Ascending aorta (tissue), 2 donors: ENCODE measurements at regions not wholly inside any gene's neighbourhood (a gene's known extent, or its start where the extent isn't known, plus 50 kb on each side); places are given as distances from the start of the nearest gene placed in this dataset.
A peak's percentile ranks its signal among the peaks of the same experiment; 100 is the strongest.

Source experiments
- DNase-seq, 2 donors: peaks; one replicate each; pipeline ENCODE4 v3.0.0-alpha.2; 2019; ENCODE audit warnings: low spot score in 2 of 2
- H3K27ac ChIP-seq, 2 donors: fragments of 200-600 bp; sonication (generic); one replicate each; pipeline ENCODE4 v1.5.1; 2016 to 2017; ENCODE audit warnings: mild to moderate bottlenecking in 1 of 2
- H3K27me3 ChIP-seq: fragments of 200-600 bp; sonication (generic); one replicate; pipeline ENCODE4 v1.5.1; 2017
- H3K36me3 ChIP-seq, 2 donors: fragments of 200-600 bp; sonication (generic); one replicate each; pipeline ENCODE4 v1.5.1; 2016
- H3K4me1 ChIP-seq, 2 donors: fragments of 200-600 bp; sonication (generic); one replicate each; pipeline ENCODE4 v1.5.1; 2016 to 2017; ENCODE audit warnings: mild to moderate bottlenecking in 1 of 2
- H3K4me3 ChIP-seq, 2 donors: fragments of 200-600 bp; sonication (generic); one replicate each; pipeline ENCODE4 v1.5.1; 2016 to 2017; ENCODE audit warnings: mild to moderate bottlenecking in 1 of 2
- H3K9me3 ChIP-seq, 2 donors: fragments of 200-600 bp; sonication (generic); one replicate each; pipeline ENCODE4 v1.5.1; 2016
- CTCF ChIP-seq, 3 experiments: fragments of 200-600 bp in 2 of 3; fragments of 450-650 bp in 1 of 3; sonication (generic) in 2 of 3; IDR thresholded peaks; one replicate each; pipeline ENCODE4 v1.5.1; 2016 to 2019; ENCODE audit warnings: antibody characterized with exemption in 3 of 3, mild to moderate bottlenecking in 1 of 3, moderate library complexity in 1 of 3
- intact Hi-C: fragments of 100-400 bp; cut with DNase I; formaldehyde crosslinking; loops from one replicate; pipeline ENCODE4 v1.15.1; 2023

- intact Hi-C loops = no loop called here
- Histone ChIP-seq H3K4me3 (no peak overlapping the region), H3K27me3 (no peaks in the 10 kb centered on the region), H3K9me3 (no peaks in the 10 kb centered on the region), H3K36me3 (no peaks in the 10 kb centered on the region), H3K27ac (no peak overlapping the region), H3K4me1 (no peaks in the 10 kb centered on the region)
- DNase-seq = peak in 1 of 2 donors; percentile 9
- no peak for TF ChIP-seq CTCF (IDR thresholded peaks at IDR 0.05)
Observed at GRCh38 chr18:78517973-78518372, 461.6 kb upstream of the SALL3 start.

GRCh38 chr18:78518805-78519204, 460.8 kb upstream of the SALL3 start:
- no peak overlapping the region for H3K4me3 ChIP-seq
- H3K4me1 ChIP-seq = no peaks in the 10 kb centered on the region
- H3K36me3 ChIP-seq = no peaks in the 10 kb centered on the region
- DNase-seq = peak in 1 of 2 donors; percentile 43
- H3K27ac ChIP-seq = no peak overlapping the region
- no peaks in the 10 kb centered on the region for H3K27me3 ChIP-seq
- no peak for TF ChIP-seq CTCF (IDR thresholded peaks at IDR 0.05)
- intact Hi-C loops = no loop called here
- H3K9me3 ChIP-seq = no peaks in the 10 kb centered on the region

- H3K9me3 ChIP-seq = no peaks in the 10 kb centered on the region
- no peaks in the 10 kb centered on the region for H3K4me1 ChIP-seq
- no peaks in the 10 kb centered on the region for H3K36me3 ChIP-seq
- no peak overlapping the region for H3K4me3 ChIP-seq
- H3K27me3 ChIP-seq = no peaks in the 10 kb centered on the region
- TF ChIP-seq CTCF (IDR thresholded peaks at IDR 0.05) = no peak
- intact Hi-C loops = no loop called here
- no peak overlapping the region for H3K27ac ChIP-seq
- peak in 1 of 2 donors; percentile 7 for DNase-seq
Observed at GRCh38 chr18:78519394-78520062, 460.1 kb upstream of the SALL3 start.

GRCh38 chr18:78521136-78521535, 458.5 kb upstream of the SALL3 start:
- no peak for TF ChIP-seq CTCF (IDR thresholded peaks at IDR 0.05)
- no peaks in the 10 kb centered on the region for H3K27me3 ChIP-seq
- H3K4me3 ChIP-seq = no peak overlapping the region
- intact Hi-C loops = no loop called here
- DNase-seq = peak in 1 of 2 donors; percentile 38
- no peaks in the 10 kb centered on the region for H3K9me3 ChIP-seq
- peaks cover 0 to 6% of the 10 kb centered on the region in 2 donors for H3K4me1 ChIP-seq
- no peaks in the 10 kb centered on the region for H3K36me3 ChIP-seq
- H3K27ac ChIP-seq = no peak overlapping the region

- no peaks in the 10 kb centered on the region for H3K27me3 ChIP-seq
- no peaks in the 10 kb centered on the region for H3K36me3 ChIP-seq
- H3K27ac ChIP-seq = no peak overlapping the region
- H3K4me3 ChIP-seq = no peak overlapping the region
- intact Hi-C loops = no loop called here
- no peak for TF ChIP-seq CTCF (IDR thresholded peaks at IDR 0.05)
- peak in 1 of 2 donors; percentile 50 for DNase-seq
- no peaks in the 10 kb centered on the region for H3K9me3 ChIP-seq
- H3K4me1 ChIP-seq = peaks cover 0 to 6% of the 10 kb centered on the region in 2 donors
Observed at GRCh38 chr18:78521744-78522143, 457.9 kb upstream of the SALL3 start.

GRCh38 chr18:78522507-78522906, 457.1 kb upstream of the SALL3 start:
- H3K36me3 ChIP-seq = no peaks in the 10 kb centered on the region
- DNase-seq = no peak
- no peaks in the 10 kb centered on the region for H3K27me3 ChIP-seq
- TF ChIP-seq CTCF (IDR thresholded peaks at IDR 0.05) = no peak
- no peak overlapping the region for H3K4me3 ChIP-seq
- no peak overlapping the region for H3K27ac ChIP-seq
- no peaks in the 10 kb centered on the region for H3K9me3 ChIP-seq
- intact Hi-C loops = no loop called here
- peaks cover 0 to 6% of the 10 kb centered on the region in 2 donors for H3K4me1 ChIP-seq
